HCT116 (cell line): ENCODE measurements at regions not wholly inside any gene's neighbourhood (a gene's known extent, or its start where the extent isn't known, plus 50 kb on each side); places are given as distances from the start of the nearest gene placed in this dataset.

Source experiments
- ATAC-seq: fragments of 200-7000 bp; cut with Tn5 transposase; 2 replicates; pipeline ENCODE4 v1.9.1; 2020; ENCODE audit warnings: mild to moderate bottlenecking, moderate library complexity
- BruUV-seq: library from RNA; stranded (reverse); fragments of 400-500 nt; replicated peaks from 2 replicates; lab custom pipeline; 2021; lab: Mats Ljungman, UMichigan
- CTCF ChIA-PET: fragments of 300-600 bp; sonication (Branson Sonifier 250); formaldehyde crosslinking; loops from one replicate; lab custom pipeline; 2021; ENCODE audit warnings: antibody characterized with exemption; lab: Charles Lee
- POLR2A ChIA-PET: fragments of 300-600, 350-600 bp; sonication (Branson Sonifier 250); formaldehyde crosslinking; loops from one replicate; lab custom pipeline; 2021; ENCODE audit warnings: antibody characterized with exemption; lab: Charles Lee
- RAD21 ChIA-PET, 2 experiments: fragments of 300-600 bp; sonication (Branson Sonifier 250); formaldehyde crosslinking; loops; one replicate each; lab custom pipeline; 2023; ENCODE audit warnings: low total read pairs in 2 of 2; ENCODE audit not compliant: uncharacterized antibody in 2 of 2, unreplicated experiment in 2 of 2, low non-redundant PET in 1 of 2; lab: Charles Lee
- DNase-seq: peaks from one replicate; pipeline ENCODE4 v3.0.0-alpha.2; 2010; ENCODE audit warnings: low read depth, low spot score
- H2AFZ ChIP-seq: fragments of 200-600 bp; shearing (Covaris generic), sonication (generic); 2 replicates; pipeline ENCODE4 v1.6.1; 2017; ENCODE audit warnings: low read depth, mixed run types, mixed read lengths, antibody characterized with exemption, low read length; ENCODE audit not compliant: poor library complexity, severe bottlenecking
- H3K27ac ChIP-seq: 2 replicates; pipeline ENCODE4 v1.5.1; 2012; ENCODE audit warnings: low read depth, low read length
- H3K27me3 ChIP-seq: fragments of 200-600 bp; sonication (generic); 2 replicates; pipeline ENCODE4 v1.6.1; 2016; ENCODE audit warnings: mixed run types, low read length, mixed read lengths; ENCODE audit not compliant: insufficient read depth
- H3K36me3 ChIP-seq, 2 experiments: fragments of 200-500 bp in 1 of 2; fragments of 200-600 bp in 1 of 2; sonication (Bioruptor generic) in 1 of 2; sonication (generic) in 1 of 2; 2 replicates each; pipeline versions ENCODE4 v1.5.1 to v1.6.1; 2014 to 2016; ENCODE audit warnings: low read length in 2 of 2, inconsistent platforms in 1 of 2, mixed read lengths in 1 of 2, mixed run types in 1 of 2; ENCODE audit not compliant: insufficient read depth in 2 of 2, control insufficient read depth in 1 of 2
- H3K4me1 ChIP-seq, 2 experiments: fragments of 200-600 bp in 1 of 2; sonication (generic) in 1 of 2; 2 replicates each; pipeline versions ENCODE4 v1.5.1 to v1.6.1; 2012 to 2017; ENCODE audit warnings: low read length in 2 of 2, inconsistent platforms in 1 of 2, mild to moderate bottlenecking in 1 of 2, mixed read lengths in 1 of 2, mixed run types in 1 of 2, moderate library complexity in 1 of 2; ENCODE audit not compliant: insufficient read depth in 2 of 2, control insufficient read depth in 1 of 2
- H3K4me2 ChIP-seq: fragments of 200-600 bp; sonication (generic); 2 replicates; pipeline ENCODE4 v1.6.1; 2017; ENCODE audit warnings: mixed run types, low read length, mixed read lengths
- H3K4me3 ChIP-seq, 2 experiments: fragments of 200-600 bp in 1 of 2; sonication (generic) in 1 of 2; replicated peaks in 1 of 2; 2 replicates each; pipeline ENCODE4 v1.5.1; 2011 to 2016; ENCODE audit warnings: low read length in 2 of 2, control low read depth in 1 of 2, low read depth in 1 of 2, mild to moderate bottlenecking in 1 of 2, mixed read lengths in 1 of 2, mixed run types in 1 of 2
- H3K79me2 ChIP-seq: fragments of 200-600 bp; sonication (generic); 2 replicates; pipeline ENCODE4 v1.6.1; 2017; ENCODE audit warnings: mild to moderate bottlenecking, mixed run types, low read length, moderate library complexity, mixed read lengths; ENCODE audit not compliant: insufficient read depth
- H3K9ac ChIP-seq: fragments of 200-600 bp; sonication (generic); 2 replicates; pipeline ENCODE4 v1.6.1; 2016; ENCODE audit warnings: low read length, mixed read lengths
- H3K9me2 ChIP-seq: fragments of 200-600 bp; sonication (generic), shearing (Covaris generic); 2 replicates; pipeline ENCODE4 v1.6.1; 2017; ENCODE audit warnings: mixed run types, mild to moderate bottlenecking, moderate library complexity; ENCODE audit not compliant: insufficient read depth
- H3K9me3 ChIP-seq, 2 experiments: fragments of 200-500 bp in 1 of 2; fragments of 200-600 bp in 1 of 2; sonication (Bioruptor generic) in 1 of 2; sonication (generic) in 1 of 2; 2 replicates each; pipeline ENCODE4 v1.6.1; 2014 to 2017; ENCODE audit warnings: low read length in 2 of 2, mixed read lengths in 2 of 2, inconsistent platforms in 1 of 2, low read depth in 1 of 2, mild to moderate bottlenecking in 1 of 2, mixed run types in 1 of 2, moderate library complexity in 1 of 2; ENCODE audit not compliant: control insufficient read depth in 1 of 2, insufficient read depth in 1 of 2
- H4K20me1 ChIP-seq: fragments of 200-600 bp; sonication (generic), shearing (Covaris generic); 2 replicates; pipeline ENCODE4 v1.6.1; 2017; ENCODE audit warnings: mixed run types, mild to moderate bottlenecking, moderate library complexity; ENCODE audit not compliant: insufficient read depth
- CEBPB ChIP-seq: IDR thresholded peaks from 2 replicates; pipeline ENCODE4 v1.6.1; 2012; ENCODE audit warnings: low read depth
- EGR1 ChIP-seq: IDR thresholded peaks from 2 replicates; pipeline ENCODE4 v1.6.1; 2012; ENCODE audit warnings: low read depth
- ELF1 ChIP-seq: IDR thresholded peaks from 2 replicates; pipeline ENCODE4 v1.6.1; 2012; ENCODE audit warnings: low read depth, borderline replicate concordance
- EZH2phosphoT487 ChIP-seq: fragments of 200-600 bp; IDR thresholded peaks from 2 replicates; pipeline ENCODE4 v1.6.1; 2018; ENCODE audit warnings: antibody characterized with exemption, borderline replicate concordance
- FOSL1 ChIP-seq: IDR thresholded peaks from 2 replicates; pipeline ENCODE4 v1.6.1; 2012; ENCODE audit warnings: low read depth
- JUND ChIP-seq: IDR thresholded peaks from 2 replicates; pipeline ENCODE4 v1.6.1; 2012
- POLR2A ChIP-seq: IDR thresholded peaks from 2 replicates; pipeline ENCODE4 v1.7.0; 2011; ENCODE audit warnings: borderline replicate concordance; ENCODE audit not compliant: insufficient read depth, insufficient read length; ENCODE audit errors: extremely low read depth
- POLR2AphosphoS5 ChIP-seq: IDR thresholded peaks from 2 replicates; pipeline ENCODE4 v1.6.1; 2011; ENCODE audit warnings: mild to moderate bottlenecking, low read depth, low read length, moderate library complexity
- RAD21 ChIP-seq: IDR thresholded peaks from 2 replicates; pipeline ENCODE4 v1.6.1; 2012; ENCODE audit warnings: low read depth, mild to moderate bottlenecking
- SIN3A ChIP-seq: IDR thresholded peaks from 2 replicates; pipeline ENCODE4 v1.6.1; 2012; ENCODE audit warnings: low read depth
- SP1 ChIP-seq: IDR thresholded peaks from 2 replicates; pipeline ENCODE4 v1.6.1; 2012; ENCODE audit warnings: low read depth
- SRF ChIP-seq: IDR thresholded peaks from 2 replicates; pipeline ENCODE4 v1.6.1; 2012; ENCODE audit warnings: low read depth
- TCF7L2 ChIP-seq: IDR thresholded peaks from 2 replicates; pipeline ENCODE4 v1.7.0; 2011; ENCODE audit warnings: borderline replicate concordance, inconsistent platforms; ENCODE audit not compliant: insufficient read depth, insufficient read length; ENCODE audit errors: extremely low read depth
- ZFX ChIP-seq: fragments of 450-650 bp; IDR thresholded peaks from 2 replicates; pipeline ENCODE4 v1.6.1; 2017
- intact Hi-C: fragments of 100-400 bp; cut with micrococcal nuclease; formaldehyde crosslinking; loops from 2 replicates; pipeline ENCODE4 v1.10.0; 2022
- TF ChIP-seq, protein P1 (sequence below): IDR thresholded peaks from 2 replicates; pipeline ENCODE4 v1.6.1; 2011; ENCODE audit warnings: mild to moderate bottlenecking, low read length, moderate library complexity; ENCODE audit not compliant: insufficient replicate concordance; ENCODE audit errors: extremely low read depth
- TF ChIP-seq, protein P2 (sequence below): IDR thresholded peaks from 2 replicates; pipeline ENCODE4 v1.6.1; 2012
- TF ChIP-seq, protein P3 (sequence below), 3 experiments: fragments of 200-600 bp in 1 of 3; sonication (generic) in 1 of 3; IDR thresholded peaks in 2 of 3; conservative IDR thresholded peaks in 1 of 3; 2 replicates each; pipeline ENCODE4 v1.5.1; 2012 to 2017; ENCODE audit warnings: low read depth in 2 of 3, low read length in 2 of 3, antibody characterized with exemption in 1 of 3, borderline replicate concordance in 1 of 3, control low read depth in 1 of 3, mild to moderate bottlenecking in 1 of 3, mixed read lengths in 1 of 3, mixed run types in 1 of 3, moderate library complexity in 1 of 3; ENCODE audit not compliant: insufficient read depth in 1 of 3

DNA sequence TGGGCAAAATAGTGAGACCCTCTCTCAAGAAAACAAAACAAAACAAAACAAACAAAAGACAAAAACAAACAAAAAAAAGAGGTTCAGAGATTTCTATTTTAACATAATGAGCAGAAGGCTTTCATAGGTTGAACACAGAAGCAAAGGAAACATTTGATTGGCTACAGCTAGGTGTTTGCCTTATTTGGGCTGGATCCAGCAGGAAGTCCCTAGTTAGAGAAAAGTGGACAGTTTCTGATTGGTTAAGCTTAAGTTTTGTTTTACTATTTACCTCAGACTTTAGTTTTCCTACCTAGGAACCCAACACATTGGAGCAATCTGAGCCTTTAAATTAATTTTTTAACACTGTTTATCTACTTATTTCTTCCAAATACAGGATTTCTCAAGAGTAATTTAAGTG lies 566.5 kb upstream of the PCDH15 start:
- no peak overlapping the region for H3K27ac ChIP-seq
- RAD21 ChIA-PET, result no interaction called here
- H3K4me1 ChIP-seq, result no peaks in the 10 kb centered on the region
- H3K4me2 ChIP-seq, result no peak overlapping the region
- intact Hi-C loops, result no loop called here
- no peak overlapping the region for H3K4me3 ChIP-seq
- H3K36me3 ChIP-seq, result no peaks in the 10 kb centered on the region
- no peaks in the 10 kb centered on the region for H3K79me2 ChIP-seq
- CTCF ChIA-PET, result no interaction called here
- ATAC-seq (no peak), DNase-seq (no peak)
- POLR2A ChIA-PET, result no interaction called here
- H3K9ac ChIP-seq, result no peak overlapping the region
- TF ChIP-seq, protein P1, sequence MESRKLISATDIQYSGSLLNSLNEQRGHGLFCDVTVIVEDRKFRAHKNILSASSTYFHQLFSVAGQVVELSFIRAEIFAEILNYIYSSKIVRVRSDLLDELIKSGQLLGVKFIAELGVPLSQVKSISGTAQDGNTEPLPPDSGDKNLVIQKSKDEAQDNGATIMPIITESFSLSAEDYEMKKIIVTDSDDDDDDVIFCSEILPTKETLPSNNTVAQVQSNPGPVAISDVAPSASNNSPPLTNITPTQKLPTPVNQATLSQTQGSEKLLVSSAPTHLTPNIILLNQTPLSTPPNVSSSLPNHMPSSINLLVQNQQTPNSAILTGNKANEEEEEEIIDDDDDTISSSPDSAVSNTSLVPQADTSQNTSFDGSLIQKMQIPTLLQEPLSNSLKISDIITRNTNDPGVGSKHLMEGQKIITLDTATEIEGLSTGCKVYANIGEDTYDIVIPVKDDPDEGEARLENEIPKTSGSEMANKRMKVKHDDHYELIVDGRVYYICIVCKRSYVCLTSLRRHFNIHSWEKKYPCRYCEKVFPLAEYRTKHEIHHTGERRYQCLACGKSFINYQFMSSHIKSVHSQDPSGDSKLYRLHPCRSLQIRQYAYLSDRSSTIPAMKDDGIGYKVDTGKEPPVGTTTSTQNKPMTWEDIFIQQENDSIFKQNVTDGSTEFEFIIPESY, result no peak
- TF ChIP-seq SP1 (no peak), POLR2AphosphoS5 (no peak), CEBPB (no peak), ELF1 (no peak), SIN3A (no peak), SRF (no peak), EZH2phosphoT487 (no peak), FOSL1 (no peak), TCF7L2 (no peak), POLR2A (no peak), RAD21 (no peak), ZFX (no peak), EGR1 (no peak), JUND (no peak)
- TF ChIP-seq, protein P2, sequence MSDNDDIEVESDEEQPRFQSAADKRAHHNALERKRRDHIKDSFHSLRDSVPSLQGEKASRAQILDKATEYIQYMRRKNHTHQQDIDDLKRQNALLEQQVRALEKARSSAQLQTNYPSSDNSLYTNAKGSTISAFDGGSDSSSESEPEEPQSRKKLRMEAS, result no peak
- TF ChIP-seq, protein P3, sequence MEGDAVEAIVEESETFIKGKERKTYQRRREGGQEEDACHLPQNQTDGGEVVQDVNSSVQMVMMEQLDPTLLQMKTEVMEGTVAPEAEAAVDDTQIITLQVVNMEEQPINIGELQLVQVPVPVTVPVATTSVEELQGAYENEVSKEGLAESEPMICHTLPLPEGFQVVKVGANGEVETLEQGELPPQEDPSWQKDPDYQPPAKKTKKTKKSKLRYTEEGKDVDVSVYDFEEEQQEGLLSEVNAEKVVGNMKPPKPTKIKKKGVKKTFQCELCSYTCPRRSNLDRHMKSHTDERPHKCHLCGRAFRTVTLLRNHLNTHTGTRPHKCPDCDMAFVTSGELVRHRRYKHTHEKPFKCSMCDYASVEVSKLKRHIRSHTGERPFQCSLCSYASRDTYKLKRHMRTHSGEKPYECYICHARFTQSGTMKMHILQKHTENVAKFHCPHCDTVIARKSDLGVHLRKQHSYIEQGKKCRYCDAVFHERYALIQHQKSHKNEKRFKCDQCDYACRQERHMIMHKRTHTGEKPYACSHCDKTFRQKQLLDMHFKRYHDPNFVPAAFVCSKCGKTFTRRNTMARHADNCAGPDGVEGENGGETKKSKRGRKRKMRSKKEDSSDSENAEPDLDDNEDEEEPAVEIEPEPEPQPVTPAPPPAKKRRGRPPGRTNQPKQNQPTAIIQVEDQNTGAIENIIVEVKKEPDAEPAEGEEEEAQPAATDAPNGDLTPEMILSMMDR (IDR thresholded peaks at IDR 0.05 in 2 of 3, conservative IDR thresholded peaks at IDR 0.05 in 1 of 3; ENCODE audit: borderline replicate concordance in 1 of 3, insufficient read depth in 1 of 3, low read depth in 2 of 3, low read length in 2 of 3), result no peak
- H2AFZ ChIP-seq, result no peak overlapping the region
- H3K9me2 ChIP-seq, result no peaks in the 10 kb centered on the region
- no peaks in the 10 kb centered on the region for H4K20me1 ChIP-seq
- H3K27me3 ChIP-seq, result no peaks in the 10 kb centered on the region
- no TSS peak for BruUV-seq
- peaks cover 0 to 25% of the 10 kb centered on the region in 2 experiments; a peak in 2 of 4 replicates for H3K9me3 ChIP-seq
